ENCODE measurements at regions not wholly inside any gene's neighbourhood (a gene's known extent, or its start where the extent isn't known, plus 50 kb on each side); places are given as distances from the start of the nearest gene placed in this dataset.

GRCh38 chr3:194779729-194780224, 94.1 kb downstream of the FAM43A start:
- no peak for TF ChIP-seq CTCF (conservative IDR thresholded peaks at IDR 0.05; ENCODE audit: low read depth, low read length)
- no peak for TF ChIP-seq EZH2 (IDR thresholded peaks at IDR 0.05; ENCODE audit: borderline replicate concordance, low read depth, low read length, poor library complexity, severe bottlenecking)
